Stimulated activated effector memory CD8-positive, alpha-beta T cell treated with anti-CD3 and anti-CD28 coated beads, Interleukin-12 subunit alpha, Interleukin-12 subunit beta, amount 100 ng/mL, for 72 hours (primary cell): ENCODE measurements at regions not wholly inside any gene's neighbourhood (a gene's known extent, or its start where the extent isn't known, plus 50 kb on each side); places are given as distances from the start of the nearest gene placed in this dataset.

Source experiments
- ATAC-seq: fragments of 150-1000 bp; cut with Tn5 transposase; 2 replicates; pipeline ENCODE4 v1.10.0; 2021
- DNase-seq, 2 donors: peaks; one replicate each; pipeline ENCODE4 v3.0.0; 2021 to 2022; ENCODE audit warnings: low spot score in 2 of 2
- H3K27ac Mint-ChIP-seq: one replicate; pipeline ENCODE4 v1.8.0; 2022; ENCODE audit warnings: mild to moderate bottlenecking, mixed read lengths
- H3K36me3 Mint-ChIP-seq: one replicate; pipeline ENCODE4 v1.8.0; 2022; ENCODE audit warnings: mild to moderate bottlenecking, mixed read lengths
- H3K4me1 Mint-ChIP-seq: one replicate; pipeline ENCODE4 v1.8.0; 2022; ENCODE audit warnings: mixed read lengths
- H3K4me3 Mint-ChIP-seq: one replicate; pipeline ENCODE4 v1.8.0; 2022; ENCODE audit warnings: mild to moderate bottlenecking, mixed read lengths
- H3K9me3 Mint-ChIP-seq: one replicate; pipeline ENCODE4 v1.8.0; 2022; ENCODE audit warnings: mixed read lengths

GRCh38 chr5:126098330-126099017, 324.7 kb upstream of the GRAMD2B start:
- H3K9me3 Mint-ChIP-seq = peaks cover 6% of the 10 kb centered on the region
- no peaks in the 10 kb centered on the region for H3K4me1 Mint-ChIP-seq
- H3K4me3 Mint-ChIP-seq = no peak overlapping the region
- no peak for ATAC-seq
- no peak overlapping the region for H3K27ac Mint-ChIP-seq
- no peak for DNase-seq
- H3K36me3 Mint-ChIP-seq = no peaks in the 10 kb centered on the region

GRCh38 chr5:126099077-126099476, 324.1 kb upstream of the GRAMD2B start:
- H3K4me1 Mint-ChIP-seq = no peaks in the 10 kb centered on the region
- H3K36me3 Mint-ChIP-seq = no peaks in the 10 kb centered on the region
- no peak overlapping the region for H3K4me3 Mint-ChIP-seq
- DNase-seq (no peak), ATAC-seq (no peak)
- peaks cover 6% of the 10 kb centered on the region for H3K9me3 Mint-ChIP-seq
- no peak overlapping the region for H3K27ac Mint-ChIP-seq

- H3K27ac Mint-ChIP-seq = no peak overlapping the region
Measured at GRCh38 chr5:126100767-126101166, 322.4 kb upstream of the GRAMD2B start.

GRCh38 chr5:126101901-126102300, 321.3 kb upstream of the GRAMD2B start:
- no peak overlapping the region for H3K27ac Mint-ChIP-seq
- no peaks in the 10 kb centered on the region for H3K36me3 Mint-ChIP-seq
- H3K9me3 Mint-ChIP-seq = peaks cover 6% of the 10 kb centered on the region
- DNase-seq (no peak), ATAC-seq (no peak)
- no peaks in the 10 kb centered on the region for H3K4me1 Mint-ChIP-seq
- H3K4me3 Mint-ChIP-seq = no peak overlapping the region

More at GRCh38 chr5:126100767-126101166, 322.4 kb upstream of the GRAMD2B start:
- Mint-ChIP-seq H3K4me1 (no peaks in the 10 kb centered on the region), H3K4me3 (no peak overlapping the region), H3K36me3 (no peaks in the 10 kb centered on the region), H3K9me3 (peaks cover 6% of the 10 kb centered on the region)
- DNase-seq (no peak), ATAC-seq (no peak)

GRCh38 chr5:126103050-126103449, 320.2 kb upstream of the GRAMD2B start:
- ATAC-seq (no peak), DNase-seq (no peak)
- Mint-ChIP-seq H3K27ac (no peak overlapping the region), H3K9me3 (peaks cover 5% of the 10 kb centered on the region), H3K36me3 (no peaks in the 10 kb centered on the region), H3K4me1 (no peaks in the 10 kb centered on the region), H3K4me3 (no peak overlapping the region)

- Mint-ChIP-seq H3K4me1 (no peaks in the 10 kb centered on the region), H3K9me3 (peaks cover 4% of the 10 kb centered on the region), H3K27ac (no peak overlapping the region), H3K36me3 (no peaks in the 10 kb centered on the region), H3K4me3 (no peak overlapping the region)
- no peak for DNase-seq
- no peak for ATAC-seq
Measured at GRCh38 chr5:126103868-126104267, 319.3 kb upstream of the GRAMD2B start.

- no peak overlapping the region for H3K27ac Mint-ChIP-seq
- DNase-seq = no peak
- no peak overlapping the region for H3K4me3 Mint-ChIP-seq
- H3K4me1 Mint-ChIP-seq = no peaks in the 10 kb centered on the region
- no peaks in the 10 kb centered on the region for H3K36me3 Mint-ChIP-seq
- no peak for ATAC-seq
- H3K9me3 Mint-ChIP-seq = peaks cover 4% of the 10 kb centered on the region
Measured at GRCh38 chr5:126104341-126104740, 318.9 kb upstream of the GRAMD2B start.

- H3K4me1 Mint-ChIP-seq = no peaks in the 10 kb centered on the region
- ATAC-seq = no peak
- no peak overlapping the region for H3K27ac Mint-ChIP-seq
- H3K9me3 Mint-ChIP-seq = peaks cover 4% of the 10 kb centered on the region
- no peak for DNase-seq
- no peak overlapping the region for H3K4me3 Mint-ChIP-seq
- no peaks in the 10 kb centered on the region for H3K36me3 Mint-ChIP-seq
Measured at GRCh38 chr5:126104951-126105350, 318.3 kb upstream of the GRAMD2B start.

GRCh38 chr5:126106029-126106428, 317.2 kb upstream of the GRAMD2B start:
- H3K4me1 Mint-ChIP-seq = no peaks in the 10 kb centered on the region
- H3K27ac Mint-ChIP-seq = no peak overlapping the region
- no peak overlapping the region for H3K4me3 Mint-ChIP-seq
- no peaks in the 10 kb centered on the region for H3K36me3 Mint-ChIP-seq
- ATAC-seq (no peak), DNase-seq (no peak)
- peaks cover 3% of the 10 kb centered on the region for H3K9me3 Mint-ChIP-seq

- DNase-seq = no peak
- H3K4me1 Mint-ChIP-seq = no peaks in the 10 kb centered on the region
- H3K36me3 Mint-ChIP-seq = no peaks in the 10 kb centered on the region
- ATAC-seq = no peak
- no peak overlapping the region for H3K4me3 Mint-ChIP-seq
- H3K27ac Mint-ChIP-seq = no peak overlapping the region
- no peaks in the 10 kb centered on the region for H3K9me3 Mint-ChIP-seq
Measured at GRCh38 chr5:126107381-126107780, 315.8 kb upstream of the GRAMD2B start.

GRCh38 chr5:126108470-126108869, 314.7 kb upstream of the GRAMD2B start:
- ATAC-seq (no peak), DNase-seq (no peak)
- H3K27ac Mint-ChIP-seq = no peak overlapping the region
- no peaks in the 10 kb centered on the region for H3K4me1 Mint-ChIP-seq
- H3K36me3 Mint-ChIP-seq = no peaks in the 10 kb centered on the region
- H3K9me3 Mint-ChIP-seq = no peaks in the 10 kb centered on the region
- no peak overlapping the region for H3K4me3 Mint-ChIP-seq

GRCh38 chr5:126115059-126115629, 308.1 kb upstream of the GRAMD2B start:
- no peaks in the 10 kb centered on the region for H3K36me3 Mint-ChIP-seq
- no peaks in the 10 kb centered on the region for H3K9me3 Mint-ChIP-seq
- no peak overlapping the region for H3K27ac Mint-ChIP-seq
- DNase-seq (no peak), ATAC-seq (no peak)
- no peaks in the 10 kb centered on the region for H3K4me1 Mint-ChIP-seq
- no peak overlapping the region for H3K4me3 Mint-ChIP-seq

GRCh38 chr5:126117044-126117443, 306.2 kb upstream of the GRAMD2B start:
- Mint-ChIP-seq H3K27ac (no peak overlapping the region), H3K9me3 (peaks cover 6% of the 10 kb centered on the region), H3K36me3 (no peaks in the 10 kb centered on the region), H3K4me3 (no peak overlapping the region), H3K4me1 (no peaks in the 10 kb centered on the region)
- no peak for DNase-seq
- no peak for ATAC-seq

- no peak for DNase-seq
- Mint-ChIP-seq H3K4me1 (no peaks in the 10 kb centered on the region), H3K4me3 (no peak overlapping the region), H3K9me3 (peaks cover 6% of the 10 kb centered on the region), H3K27ac (no peak overlapping the region), H3K36me3 (no peaks in the 10 kb centered on the region)
- no peak for ATAC-seq
Measured at GRCh38 chr5:126119887-126120442, 303.2 kb upstream of the GRAMD2B start.

GRCh38 chr5:126120939-126121338, 302.3 kb upstream of the GRAMD2B start:
- no peaks in the 10 kb centered on the region for H3K36me3 Mint-ChIP-seq
- no peak overlapping the region for H3K4me3 Mint-ChIP-seq
- H3K27ac Mint-ChIP-seq = no peak overlapping the region
- DNase-seq = no peak
- no peaks in the 10 kb centered on the region for H3K4me1 Mint-ChIP-seq
- ATAC-seq = no peak
- H3K9me3 Mint-ChIP-seq = peaks cover 6% of the 10 kb centered on the region

GRCh38 chr5:126122942-126123341, 300.3 kb upstream of the GRAMD2B start:
- Mint-ChIP-seq H3K9me3 (peaks cover 12% of the 10 kb centered on the region), H3K4me3 (no peak overlapping the region), H3K27ac (no peak overlapping the region), H3K4me1 (no peaks in the 10 kb centered on the region), H3K36me3 (no peaks in the 10 kb centered on the region)
- ATAC-seq = no peak
- no peak for DNase-seq
